Right lobe of liver (tissue), 6 donors: ENCODE measurements at regions not wholly inside any gene's neighbourhood (a gene's known extent, or its start where the extent isn't known, plus 50 kb on each side); places are given as distances from the start of the nearest gene placed in this dataset.

Experiments used
- ATAC-seq, 4 donors: fragments of 200-7000 bp; cut with Tn5 transposase; one replicate each; pipeline ENCODE4 v1.9.1; 2020; ENCODE audit warnings: mild to moderate bottlenecking in 4 of 4, moderate library complexity in 4 of 4
- DNase-seq, 3 donors: peaks; one replicate each; pipeline ENCODE4 v3.0.0-alpha.2; 2020
- H3K27ac ChIP-seq, 3 donors: fragments of 200-600 bp; one replicate each; pipeline ENCODE4 v1.8.0; 2022
- H3K27me3 ChIP-seq, 2 donors: fragments of 200-600 bp; one replicate each; pipeline ENCODE4 v1.8.0; 2022
- H3K36me3 ChIP-seq, 4 donors: fragments of 200-600 bp; sonication (generic) in 1 of 4; one replicate each; pipeline versions ENCODE4 v1.5.1 to v1.8.0; 2017 to 2022; ENCODE audit warnings: control low read depth in 1 of 4
- H3K4me1 ChIP-seq, 4 donors: fragments of 200-600 bp; sonication (generic) in 1 of 4; one replicate each; pipeline versions ENCODE4 v1.5.1 to v1.8.0; 2017 to 2022; ENCODE audit warnings: control low read depth in 1 of 4
- H3K4me3 ChIP-seq, 3 donors: fragments of 200-600 bp; one replicate each; pipeline ENCODE4 v1.8.0; 2022
- H3K9me3 ChIP-seq, 4 donors: fragments of 200-600 bp; sonication (generic) in 1 of 4; one replicate each; pipeline versions ENCODE4 v1.5.1 to v1.8.0; 2017 to 2022; ENCODE audit warnings: control low read depth in 1 of 4
- POLR2A ChIP-seq: fragments of 450-650 bp; IDR thresholded peaks from one replicate; pipeline ENCODE4 v1.6.1; 2017; ENCODE audit warnings: antibody characterized with exemption, mild to moderate bottlenecking
- WGBS: methylation state at CpG from one replicate; pipeline ENCODE4 v1.1.6; 2018; ENCODE audit warnings: low coverage, low lambda C conversion rate; ENCODE audit not compliant: insufficient coverage; ENCODE audit errors: missing lambda C conversion rate; 5-methylcytosine and 5-hydroxymethylcytosine counted together
- intact Hi-C, 2 donors: fragments of 100-400 bp; cut with DNase I; formaldehyde crosslinking; loops; one replicate each; pipeline versions ENCODE4 v1.11.2 to v1.14.1; 2022
- TF ChIP-seq, protein P1 (sequence below), 4 donors: fragments of 200-600 bp in 3 of 4; fragments of 450-650 bp in 1 of 4; IDR thresholded peaks; one replicate each; pipeline versions ENCODE4 v1.5.1 to v1.8.0; 2016 to 2022; ENCODE audit warnings: antibody characterized with exemption in 4 of 4, mild to moderate bottlenecking in 2 of 4
- donor health status: DM: no; HTN: yes; CAD: no.
- donor health status: DM: no; HTN: no; CAD: no.
- donor health status: DM: no; HTN: no; CAD: no.
- donor health status: DM: no; HTN: yes; CAD: no.
- donor health status: DM: no; HTN: yes; CAD: no.

GRCh38 chr13:57018915-57019314, 121.8 kb upstream of the PRR20A start:
- no peak for ATAC-seq

GRCh38 chr13:57030671-57031070, 110.0 kb upstream of the PRR20A start:
- TF ChIP-seq, protein P1, sequence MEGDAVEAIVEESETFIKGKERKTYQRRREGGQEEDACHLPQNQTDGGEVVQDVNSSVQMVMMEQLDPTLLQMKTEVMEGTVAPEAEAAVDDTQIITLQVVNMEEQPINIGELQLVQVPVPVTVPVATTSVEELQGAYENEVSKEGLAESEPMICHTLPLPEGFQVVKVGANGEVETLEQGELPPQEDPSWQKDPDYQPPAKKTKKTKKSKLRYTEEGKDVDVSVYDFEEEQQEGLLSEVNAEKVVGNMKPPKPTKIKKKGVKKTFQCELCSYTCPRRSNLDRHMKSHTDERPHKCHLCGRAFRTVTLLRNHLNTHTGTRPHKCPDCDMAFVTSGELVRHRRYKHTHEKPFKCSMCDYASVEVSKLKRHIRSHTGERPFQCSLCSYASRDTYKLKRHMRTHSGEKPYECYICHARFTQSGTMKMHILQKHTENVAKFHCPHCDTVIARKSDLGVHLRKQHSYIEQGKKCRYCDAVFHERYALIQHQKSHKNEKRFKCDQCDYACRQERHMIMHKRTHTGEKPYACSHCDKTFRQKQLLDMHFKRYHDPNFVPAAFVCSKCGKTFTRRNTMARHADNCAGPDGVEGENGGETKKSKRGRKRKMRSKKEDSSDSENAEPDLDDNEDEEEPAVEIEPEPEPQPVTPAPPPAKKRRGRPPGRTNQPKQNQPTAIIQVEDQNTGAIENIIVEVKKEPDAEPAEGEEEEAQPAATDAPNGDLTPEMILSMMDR (IDR thresholded peaks at IDR 0.05), result no peak
- TF ChIP-seq POLR2A, result no peak
- 92% methylated on average over 6 of the region's 6 CpGs for WGBS
- H3K4me3 ChIP-seq, result no peak overlapping the region
- no peak overlapping the region for H3K27ac ChIP-seq
- no peaks in the 10 kb centered on the region for H3K9me3 ChIP-seq
- no peak for ATAC-seq
- H3K36me3 ChIP-seq, result no peaks in the 10 kb centered on the region
- intact Hi-C loops, result no loop called here
- H3K27me3 ChIP-seq, result no peaks in the 10 kb centered on the region
- no peaks in the 10 kb centered on the region for H3K4me1 ChIP-seq
- DNase-seq, result no peak

More at GRCh38 chr13:57018915-57019314, 121.8 kb upstream of the PRR20A start:
- no peaks in the 10 kb centered on the region for H3K27me3 ChIP-seq
- H3K27ac ChIP-seq, result no peak overlapping the region
- H3K4me1 ChIP-seq, result no peaks in the 10 kb centered on the region
- 68% methylated on average over 8 of the region's 8 CpGs for WGBS
- no peak for TF ChIP-seq POLR2A
- TF ChIP-seq, protein P1 (IDR thresholded peaks at IDR 0.05), result no peak
- no peak overlapping the region for H3K4me3 ChIP-seq
- H3K9me3 ChIP-seq, result no peaks in the 10 kb centered on the region
- H3K36me3 ChIP-seq, result no peaks in the 10 kb centered on the region
- DNase-seq, result no peak
- intact Hi-C loops, result no loop called here

- H3K9me3 ChIP-seq, result no peaks in the 10 kb centered on the region
- no peaks in the 10 kb centered on the region for H3K27me3 ChIP-seq
- DNase-seq, result no peak
- ATAC-seq, result no peak
- intact Hi-C loops, result no loop called here
- H3K4me3 ChIP-seq, result no peak overlapping the region
- TF ChIP-seq POLR2A, result no peak
- TF ChIP-seq, protein P1 (IDR thresholded peaks at IDR 0.05), result no peak
- no peaks in the 10 kb centered on the region for H3K36me3 ChIP-seq
- WGBS, result 79% methylated on average over 4 of the region's 4 CpGs
- H3K27ac ChIP-seq, result no peak overlapping the region
- no peaks in the 10 kb centered on the region for H3K4me1 ChIP-seq
Observed at GRCh38 chr13:57036290-57036689, 104.4 kb upstream of the PRR20A start.

GRCh38 chr13:57044910-57045309, 95.8 kb upstream of the PRR20A start:
- intact Hi-C loops, result no loop called here
- no peak overlapping the region for H3K4me3 ChIP-seq
- 100% methylated on average over 1 of the region's 1 CpG for WGBS

More at GRCh38 chr13:57044910-57045309, 95.8 kb upstream of the PRR20A start:
- no peaks in the 10 kb centered on the region for H3K36me3 ChIP-seq
- no peak for ATAC-seq
- H3K27ac ChIP-seq, result no peak overlapping the region
- no peak for DNase-seq
- H3K9me3 ChIP-seq, result no peaks in the 10 kb centered on the region
- TF ChIP-seq POLR2A, result no peak
- TF ChIP-seq, protein P1 (IDR thresholded peaks at IDR 0.05), result no peak
- no peaks in the 10 kb centered on the region for H3K27me3 ChIP-seq
- no peaks in the 10 kb centered on the region for H3K4me1 ChIP-seq
